ENCODE measurements at regions not wholly inside any gene's neighbourhood (a gene's known extent, or its start where the extent isn't known, plus 50 kb on each side); places are given as distances from the start of the nearest gene placed in this dataset.

DNA sequence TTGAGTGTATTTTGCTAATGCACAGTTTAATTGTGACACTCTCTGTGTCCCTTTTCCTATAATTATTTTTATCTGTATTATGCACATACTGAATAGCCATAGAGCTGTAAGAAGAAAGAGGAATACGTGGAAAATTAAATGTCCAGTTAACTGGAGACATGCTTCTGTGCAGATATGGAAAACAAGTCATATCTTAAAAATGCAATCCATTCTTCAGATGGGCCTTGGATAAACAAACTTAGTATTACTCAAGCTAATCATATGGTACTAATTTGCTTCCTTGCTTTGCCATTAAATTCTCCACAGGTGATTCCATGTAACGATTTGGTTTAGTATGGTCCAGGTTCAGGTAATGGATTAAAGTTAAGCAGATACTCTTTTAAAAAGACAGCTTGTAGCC, 201.2 kb upstream of the CELF2 start:
- Mint-ChIP-seq H3K4me3 (ENCODE audit: unreplicated experiment) (no peak overlapping the region), H3K27me3 (ENCODE audit: insufficient read depth, unreplicated experiment) (peaks cover 7% of the 10 kb centered on the region), H3K4me1 (ENCODE audit: low read depth, unreplicated experiment) (no peaks in the 10 kb centered on the region), H3K36me3 (ENCODE audit: insufficient read depth, unreplicated experiment) (no peaks in the 10 kb centered on the region), H3K9me3 (ENCODE audit: unreplicated experiment) (peaks cover 21% of the 10 kb centered on the region), H3K27ac (ENCODE audit: unreplicated experiment) (no peak overlapping the region)
- no peak overlapping the region for H3K4me3 ChIP-seq (ENCODE audit: low read depth, low read length)
- no peaks in the 10 kb centered on the region for H3K36me3 ChIP-seq (ENCODE audit: control insufficient read depth, insufficient read depth, low read length)
- H3K9me3 ChIP-seq: 0 out of 2 replicates have a peak, but pooled peaks cover 6% of the 10 kb centered on the region
- no TSS peak for BruUV-seq (replicated peaks)
- intact Hi-C loops (cut with micrococcal nuclease; ENCODE audit: unreplicated experiment): no loop called here
- CTCF ChIA-PET: no interaction called here
- POLR2A ChIA-PET: no interaction called here
- TF ChIP-seq, protein P1, sequence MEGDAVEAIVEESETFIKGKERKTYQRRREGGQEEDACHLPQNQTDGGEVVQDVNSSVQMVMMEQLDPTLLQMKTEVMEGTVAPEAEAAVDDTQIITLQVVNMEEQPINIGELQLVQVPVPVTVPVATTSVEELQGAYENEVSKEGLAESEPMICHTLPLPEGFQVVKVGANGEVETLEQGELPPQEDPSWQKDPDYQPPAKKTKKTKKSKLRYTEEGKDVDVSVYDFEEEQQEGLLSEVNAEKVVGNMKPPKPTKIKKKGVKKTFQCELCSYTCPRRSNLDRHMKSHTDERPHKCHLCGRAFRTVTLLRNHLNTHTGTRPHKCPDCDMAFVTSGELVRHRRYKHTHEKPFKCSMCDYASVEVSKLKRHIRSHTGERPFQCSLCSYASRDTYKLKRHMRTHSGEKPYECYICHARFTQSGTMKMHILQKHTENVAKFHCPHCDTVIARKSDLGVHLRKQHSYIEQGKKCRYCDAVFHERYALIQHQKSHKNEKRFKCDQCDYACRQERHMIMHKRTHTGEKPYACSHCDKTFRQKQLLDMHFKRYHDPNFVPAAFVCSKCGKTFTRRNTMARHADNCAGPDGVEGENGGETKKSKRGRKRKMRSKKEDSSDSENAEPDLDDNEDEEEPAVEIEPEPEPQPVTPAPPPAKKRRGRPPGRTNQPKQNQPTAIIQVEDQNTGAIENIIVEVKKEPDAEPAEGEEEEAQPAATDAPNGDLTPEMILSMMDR (IDR thresholded peaks at IDR 0.05; ENCODE audit: insufficient read depth in 1 of 2, low read depth in 1 of 2, low read length in 1 of 2, severe bottlenecking in 1 of 2, unreplicated experiment in 1 of 2): no peak
- H3K4me1 ChIP-seq: no peaks in the 10 kb centered on the region
- no peak for DNase-seq
- no peaks in the 10 kb centered on the region for H3K27me3 ChIP-seq (replicated peaks; ENCODE audit: control insufficient read depth, insufficient read depth, low read length)

DNA sequence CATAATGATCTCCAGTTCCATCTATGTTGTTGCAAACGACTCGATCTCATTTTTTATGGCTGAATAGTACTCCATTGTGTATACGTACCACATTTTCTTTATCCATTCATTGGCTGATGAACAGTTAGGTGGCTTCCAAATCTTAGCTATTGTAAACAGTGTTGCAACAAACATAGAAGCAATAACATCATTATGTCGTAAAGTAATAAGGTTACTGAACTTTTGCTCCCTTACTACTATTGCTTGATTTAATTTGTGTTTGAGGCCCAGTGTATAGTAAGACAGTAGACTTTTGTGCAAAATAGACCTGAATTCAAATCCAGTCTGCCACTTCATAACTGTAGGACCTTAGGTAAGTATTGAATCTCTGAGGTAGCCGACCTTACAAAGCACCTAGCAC, 200.1 kb upstream of the CELF2 start:
- DNase-seq: no peak
- Mint-ChIP-seq H3K9me3 (ENCODE audit: unreplicated experiment) (peaks cover 21% of the 10 kb centered on the region), H3K4me3 (ENCODE audit: unreplicated experiment) (no peak overlapping the region), H3K27me3 (ENCODE audit: insufficient read depth, unreplicated experiment) (peaks cover 5% of the 10 kb centered on the region), H3K27ac (ENCODE audit: unreplicated experiment) (no peak overlapping the region), H3K4me1 (ENCODE audit: low read depth, unreplicated experiment) (no peaks in the 10 kb centered on the region), H3K36me3 (ENCODE audit: insufficient read depth, unreplicated experiment) (no peaks in the 10 kb centered on the region)
- no TSS peak for BruUV-seq (replicated peaks)
- TF ChIP-seq, protein P1 (IDR thresholded peaks at IDR 0.05; ENCODE audit: insufficient read depth in 1 of 2, low read depth in 1 of 2, low read length in 1 of 2, severe bottlenecking in 1 of 2, unreplicated experiment in 1 of 2): no peak
- Histone ChIP-seq H3K36me3 (ENCODE audit: control insufficient read depth, insufficient read depth, low read length) (no peaks in the 10 kb centered on the region), H3K27me3 (replicated peaks; ENCODE audit: control insufficient read depth, insufficient read depth, low read length) (no peaks in the 10 kb centered on the region), H3K4me1 (no peaks in the 10 kb centered on the region), H3K9me3 (0 out of 2 replicates have a peak, but pooled peaks cover 6% of the 10 kb centered on the region), H3K4me3 (ENCODE audit: low read depth, low read length) (no peak overlapping the region)
- POLR2A ChIA-PET: no interaction called here
- intact Hi-C loops (cut with micrococcal nuclease; ENCODE audit: unreplicated experiment): no loop called here
- CTCF ChIA-PET: interaction anchor here (0.6 kb wide), 1 partner anchor 30 kb away, joined by 3 read pairs; no protein-coding TSS in a partner anchor

DNA sequence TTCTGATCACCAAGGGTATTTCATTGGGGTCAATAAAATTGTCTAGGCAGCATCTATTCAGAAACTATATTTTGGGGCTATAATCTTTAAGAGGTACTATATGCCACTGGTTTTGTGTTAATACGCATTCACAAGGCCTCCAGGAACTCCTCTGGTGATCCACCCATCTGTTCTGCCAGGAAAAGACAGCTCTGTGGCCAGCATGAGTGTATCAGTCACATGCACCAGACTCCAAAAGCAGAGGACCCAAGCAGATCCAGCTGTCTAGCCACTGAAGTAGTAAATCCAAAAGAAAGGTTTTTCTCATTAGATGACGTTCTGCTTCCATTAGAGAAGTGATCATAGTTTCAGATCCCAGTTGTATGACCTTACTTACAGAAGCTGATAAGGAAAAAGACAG, 199.6 kb upstream of the CELF2 start:
- Mint-ChIP-seq H3K4me1 (ENCODE audit: low read depth, unreplicated experiment) (no peaks in the 10 kb centered on the region), H3K9me3 (ENCODE audit: unreplicated experiment) (peaks cover 21% of the 10 kb centered on the region), H3K27ac (ENCODE audit: unreplicated experiment) (no peak overlapping the region), H3K36me3 (ENCODE audit: insufficient read depth, unreplicated experiment) (no peaks in the 10 kb centered on the region), H3K4me3 (ENCODE audit: unreplicated experiment) (no peak overlapping the region), H3K27me3 (ENCODE audit: insufficient read depth, unreplicated experiment) (peaks cover 5% of the 10 kb centered on the region)
- TF ChIP-seq, protein P1 (IDR thresholded peaks at IDR 0.05; ENCODE audit: insufficient read depth in 1 of 2, low read depth in 1 of 2, low read length in 1 of 2, severe bottlenecking in 1 of 2, unreplicated experiment in 1 of 2): no peak
- H3K36me3 ChIP-seq (ENCODE audit: control insufficient read depth, insufficient read depth, low read length): no peaks in the 10 kb centered on the region
- intact Hi-C loops (cut with micrococcal nuclease; ENCODE audit: unreplicated experiment): no loop called here
- ChIA-PET POLR2A (no interaction called here), CTCF (interaction anchor here (0.6 kb wide), 1 partner anchor 30 kb away, joined by 3 read pairs; no protein-coding TSS in a partner anchor)
- 0 out of 2 replicates have a peak, but pooled peaks cover 6% of the 10 kb centered on the region for H3K9me3 ChIP-seq
- H3K4me1 ChIP-seq: no peaks in the 10 kb centered on the region
- no peaks in the 10 kb centered on the region for H3K27me3 ChIP-seq (replicated peaks; ENCODE audit: control insufficient read depth, insufficient read depth, low read length)
- no peak for DNase-seq
- no TSS peak for BruUV-seq (replicated peaks)
- H3K4me3 ChIP-seq (ENCODE audit: low read depth, low read length): no peak overlapping the region
